PC-9 (cell line): ENCODE measurements at regions not wholly inside any gene's neighbourhood (a gene's known extent, or its start where the extent isn't known, plus 50 kb on each side); places are given as distances from the start of the nearest gene placed in this dataset.

Experiments
- EZH2 ChIP-seq: fragments of 200-600 bp; sonication (generic); IDR thresholded peaks from 2 replicates; pipeline ENCODE4 v1.8.0; 2017; ENCODE audit warnings: antibody characterized with exemption, low read depth
- TF ChIP-seq, protein P1 (sequence below): fragments of 200-600 bp; sonication (generic); conservative IDR thresholded peaks from 2 replicates; pipeline ENCODE4 v1.6.1; 2017; ENCODE audit warnings: mixed run types, antibody characterized with exemption, mild to moderate bottlenecking, moderate library complexity

- TF ChIP-seq, protein P1, sequence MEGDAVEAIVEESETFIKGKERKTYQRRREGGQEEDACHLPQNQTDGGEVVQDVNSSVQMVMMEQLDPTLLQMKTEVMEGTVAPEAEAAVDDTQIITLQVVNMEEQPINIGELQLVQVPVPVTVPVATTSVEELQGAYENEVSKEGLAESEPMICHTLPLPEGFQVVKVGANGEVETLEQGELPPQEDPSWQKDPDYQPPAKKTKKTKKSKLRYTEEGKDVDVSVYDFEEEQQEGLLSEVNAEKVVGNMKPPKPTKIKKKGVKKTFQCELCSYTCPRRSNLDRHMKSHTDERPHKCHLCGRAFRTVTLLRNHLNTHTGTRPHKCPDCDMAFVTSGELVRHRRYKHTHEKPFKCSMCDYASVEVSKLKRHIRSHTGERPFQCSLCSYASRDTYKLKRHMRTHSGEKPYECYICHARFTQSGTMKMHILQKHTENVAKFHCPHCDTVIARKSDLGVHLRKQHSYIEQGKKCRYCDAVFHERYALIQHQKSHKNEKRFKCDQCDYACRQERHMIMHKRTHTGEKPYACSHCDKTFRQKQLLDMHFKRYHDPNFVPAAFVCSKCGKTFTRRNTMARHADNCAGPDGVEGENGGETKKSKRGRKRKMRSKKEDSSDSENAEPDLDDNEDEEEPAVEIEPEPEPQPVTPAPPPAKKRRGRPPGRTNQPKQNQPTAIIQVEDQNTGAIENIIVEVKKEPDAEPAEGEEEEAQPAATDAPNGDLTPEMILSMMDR: no peak
- no peak for TF ChIP-seq EZH2
Observed at GRCh38 chr16:79351927-79352326, 248.6 kb downstream of the MAF start.
